DOHH2 (cell line): ENCODE measurements at regions not wholly inside any gene's neighbourhood (a gene's known extent, or its start where the extent isn't known, plus 50 kb on each side); places are given as distances from the start of the nearest gene placed in this dataset.

Source experiments
- CTCF ChIP-seq: fragments of 200-600 bp; sonication (generic); IDR thresholded peaks from one replicate; pipeline ENCODE4 v1.5.1; 2014; ENCODE audit warnings: antibody characterized with exemption, mild to moderate bottlenecking, low read depth, low read length; ENCODE audit not compliant: poor library complexity, severe bottlenecking
- EZH2phosphoT487 ChIP-seq: fragments of 200-600 bp; sonication (generic); IDR thresholded peaks from 2 replicates; pipeline ENCODE4 v1.6.1; 2017; ENCODE audit warnings: borderline replicate concordance, mild to moderate bottlenecking, antibody characterized with exemption, low read length, moderate library complexity, mixed read lengths

- TF ChIP-seq CTCF (no peak), EZH2phosphoT487 (no peak)
Observed at GRCh38 chrX:107504006-107504405, 54.6 kb downstream of the FRMPD3 start.
